Mucosa of rectum (tissue), 2 donors: ENCODE measurements at regions not wholly inside any gene's neighbourhood (a gene's known extent, or its start where the extent isn't known, plus 50 kb on each side); places are given as distances from the start of the nearest gene placed in this dataset.
"Not testable (repeated sequence)": the region's sequence is repeated elsewhere in the genome, so short reads cannot be mapped to it uniquely, and the experiment has no call there.

Experiments
- H3K27ac ChIP-seq, 2 donors: one replicate each; pipeline ENCODE4 v1.7.0; 2013; ENCODE audit warnings: inconsistent platforms in 2 of 2, low read depth in 2 of 2, low read length in 2 of 2
- H3K27me3 ChIP-seq, 2 donors: one replicate each; pipeline ENCODE4 v1.7.0; 2013; ENCODE audit warnings: low read length in 2 of 2; ENCODE audit not compliant: control insufficient read depth in 2 of 2, insufficient read depth in 2 of 2
- H3K36me3 ChIP-seq, 2 donors: one replicate each; pipeline ENCODE4 v1.7.0; 2013; ENCODE audit warnings: low read length in 2 of 2; ENCODE audit not compliant: control insufficient read depth in 2 of 2, insufficient read depth in 2 of 2
- H3K4me1 ChIP-seq, 2 donors: one replicate each; pipeline ENCODE4 v1.7.0; 2013; ENCODE audit warnings: low read length in 2 of 2, mild to moderate bottlenecking in 1 of 2; ENCODE audit not compliant: control insufficient read depth in 2 of 2, insufficient read depth in 2 of 2
- H3K4me3 ChIP-seq, 2 donors: one replicate each; pipeline ENCODE4 v1.7.0; 2013; ENCODE audit warnings: low read length in 2 of 2
- H3K9ac ChIP-seq, 2 donors: one replicate each; pipeline ENCODE4 v1.7.0; 2013; ENCODE audit warnings: low read length in 2 of 2, low read depth in 1 of 2, mild to moderate bottlenecking in 1 of 2
- H3K9me3 ChIP-seq, 2 donors: one replicate each; pipeline ENCODE4 v1.7.0; 2013; ENCODE audit warnings: low read length in 2 of 2; ENCODE audit not compliant: control insufficient read depth in 2 of 2
- donor health status: healthy.
- donor health status: Normal muscosa, but diverticular disease.

GRCh38 chr1:94661431-94661932, 119.9 kb upstream of the F3 start:
- Histone ChIP-seq H3K9me3 (no peaks in the 10 kb centered on the region), H3K27me3 (no peaks in the 10 kb centered on the region), H3K4me1 (no peaks in the 10 kb centered on the region), H3K36me3 (no peaks in the 10 kb centered on the region), H3K9ac (no peak overlapping the region), H3K4me3 (no peak overlapping the region), H3K27ac (no peak overlapping the region)

GRCh38 chr1:94660994-94661393, 119.4 kb upstream of the F3 start:
- no peaks in the 10 kb centered on the region for H3K27me3 ChIP-seq
- H3K4me1 ChIP-seq, result no peaks in the 10 kb centered on the region
- no peaks in the 10 kb centered on the region for H3K36me3 ChIP-seq
- H3K4me3 ChIP-seq, result no peak overlapping the region
- no peak overlapping the region for H3K27ac ChIP-seq
- no peaks in the 10 kb centered on the region for H3K9me3 ChIP-seq
- H3K9ac ChIP-seq, result no peak overlapping the region

- H3K4me1 ChIP-seq, result no peaks in the 10 kb centered on the region
- H3K9me3 ChIP-seq, result no peaks in the 10 kb centered on the region
- H3K4me3 ChIP-seq, result no peak overlapping the region
- H3K9ac ChIP-seq, result no peak overlapping the region
- H3K27me3 ChIP-seq, result no peaks in the 10 kb centered on the region
- H3K36me3 ChIP-seq, result no peaks in the 10 kb centered on the region
- H3K27ac ChIP-seq, result no peak overlapping the region
These were observed 118.7 kb upstream of the F3 start for GRCh38 chr1:94660258-94660657.

GRCh38 chr1:94659202-94659601, 117.6 kb upstream of the F3 start:
- not testable (repeated sequence) for H3K4me3 ChIP-seq, H3K9ac ChIP-seq, H3K27me3 ChIP-seq, H3K27ac ChIP-seq, H3K9me3 ChIP-seq, H3K4me1 ChIP-seq, H3K36me3 ChIP-seq

GRCh38 chr1:94658221-94658620, 116.7 kb upstream of the F3 start:
- no peak overlapping the region for H3K4me3 ChIP-seq
- H3K4me1 ChIP-seq, result no peaks in the 10 kb centered on the region
- no peaks in the 10 kb centered on the region for H3K9me3 ChIP-seq
- no peak overlapping the region for H3K9ac ChIP-seq
- no peaks in the 10 kb centered on the region for H3K27me3 ChIP-seq
- H3K27ac ChIP-seq, result no peak overlapping the region
- H3K36me3 ChIP-seq, result no peaks in the 10 kb centered on the region

- not testable (repeated sequence) for H3K9ac ChIP-seq, H3K9me3 ChIP-seq, H3K4me1 ChIP-seq, H3K27me3 ChIP-seq, H3K27ac ChIP-seq, H3K4me3 ChIP-seq, H3K36me3 ChIP-seq
These were observed 116.2 kb upstream of the F3 start for GRCh38 chr1:94657776-94658175.

GRCh38 chr1:94656967-94657366, 115.4 kb upstream of the F3 start:
- Histone ChIP-seq H3K4me3 (no peak overlapping the region), H3K9ac (no peak overlapping the region), H3K9me3 (no peaks in the 10 kb centered on the region), H3K36me3 (no peaks in the 10 kb centered on the region), H3K27ac (no peak overlapping the region), H3K4me1 (no peaks in the 10 kb centered on the region), H3K27me3 (no peaks in the 10 kb centered on the region)

- Histone ChIP-seq H3K27ac (no peak overlapping the region), H3K27me3 (no peaks in the 10 kb centered on the region), H3K4me1 (no peaks in the 10 kb centered on the region), H3K36me3 (no peaks in the 10 kb centered on the region), H3K9me3 (no peaks in the 10 kb centered on the region), H3K4me3 (no peak overlapping the region), H3K9ac (no peak overlapping the region)
These were observed 113.4 kb upstream of the F3 start for GRCh38 chr1:94654919-94655318.

GRCh38 chr1:94654459-94654858, 112.9 kb upstream of the F3 start:
- Histone ChIP-seq H3K9ac (no peak overlapping the region), H3K27ac (no peak overlapping the region), H3K4me3 (no peak overlapping the region), H3K36me3 (no peaks in the 10 kb centered on the region), H3K9me3 (no peaks in the 10 kb centered on the region), H3K27me3 (no peaks in the 10 kb centered on the region), H3K4me1 (no peaks in the 10 kb centered on the region)

- Histone ChIP-seq H3K36me3 (no peaks in the 10 kb centered on the region), H3K27me3 (no peaks in the 10 kb centered on the region), H3K4me3 (no peak overlapping the region), H3K27ac (no peak overlapping the region), H3K9me3 (no peaks in the 10 kb centered on the region), H3K4me1 (no peaks in the 10 kb centered on the region), H3K9ac (no peak overlapping the region)
These were observed 112.5 kb upstream of the F3 start for GRCh38 chr1:94654031-94654430.

- Histone ChIP-seq H3K27ac (no peak overlapping the region), H3K36me3 (no peaks in the 10 kb centered on the region), H3K4me3 (no peak overlapping the region), H3K9me3 (no peaks in the 10 kb centered on the region), H3K9ac (no peak overlapping the region), H3K27me3 (no peaks in the 10 kb centered on the region), H3K4me1 (peaks cover 0 to 5% of the 10 kb centered on the region in 2 donors)
These were observed 111.9 kb upstream of the F3 start for GRCh38 chr1:94653454-94653853.
